Left lobe of liver (tissue), 2 donors: ENCODE measurements at regions not wholly inside any gene's neighbourhood (a gene's known extent, or its start where the extent isn't known, plus 50 kb on each side); places are given as distances from the start of the nearest gene placed in this dataset.
A peak's percentile ranks its signal among the peaks of the same experiment; 100 is the strongest.
"Not testable (repeated sequence)": the region's sequence is repeated elsewhere in the genome, so short reads cannot be mapped to it uniquely, and the experiment has no call there.

Experiments used
- ATAC-seq: fragments of 200-7000 bp; cut with Tn5 transposase; one replicate; pipeline ENCODE4 v1.9.1; 2020; ENCODE audit warnings: mild to moderate bottlenecking, moderate library complexity
- DNase-seq: peaks from one replicate; pipeline ENCODE4 v3.0.0-alpha.2; 2020; ENCODE audit warnings: low spot score
- donor health status: DM: no; HTN: no; CAD: no; lungs with moderate emphysema.
- donor health status: DM: no; HTN: yes; CAD: no.

DNA sequence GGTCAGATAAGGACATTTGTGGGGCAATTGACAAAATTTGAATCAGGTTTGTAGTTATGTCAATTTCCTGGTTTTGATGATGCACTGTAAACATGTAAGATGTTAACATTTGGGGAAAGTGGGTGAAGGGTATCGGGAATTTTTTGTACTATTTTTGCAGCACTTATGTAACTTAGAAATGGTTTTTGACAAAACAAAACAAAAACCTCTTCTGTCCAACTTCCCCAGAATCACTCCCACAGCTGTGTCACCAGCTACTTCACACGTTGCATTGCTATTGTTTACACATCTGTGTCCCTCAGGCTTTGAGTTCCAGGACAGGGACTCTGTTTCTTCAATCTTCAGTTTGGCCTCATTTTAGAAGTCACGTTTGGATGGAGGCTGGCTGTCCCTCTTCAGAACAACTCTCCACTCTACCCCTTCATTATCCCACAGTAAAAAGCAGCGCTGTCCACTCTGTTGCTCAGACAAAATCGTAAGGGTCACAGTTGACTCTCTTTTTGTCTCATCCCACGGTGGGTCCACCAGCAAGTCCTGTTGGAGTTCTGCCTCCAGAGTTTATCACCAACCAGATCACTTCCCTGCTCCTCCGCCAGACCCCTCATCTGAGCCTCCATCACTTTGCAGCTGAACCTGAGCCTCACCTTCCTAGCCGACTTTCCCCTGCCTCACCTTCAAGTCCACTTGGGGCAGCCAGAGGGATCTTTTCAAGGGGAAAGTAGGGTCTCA lies 63.2 kb downstream of the NENF start:
- DNase-seq = no peak
- no peak for ATAC-seq

DNA sequence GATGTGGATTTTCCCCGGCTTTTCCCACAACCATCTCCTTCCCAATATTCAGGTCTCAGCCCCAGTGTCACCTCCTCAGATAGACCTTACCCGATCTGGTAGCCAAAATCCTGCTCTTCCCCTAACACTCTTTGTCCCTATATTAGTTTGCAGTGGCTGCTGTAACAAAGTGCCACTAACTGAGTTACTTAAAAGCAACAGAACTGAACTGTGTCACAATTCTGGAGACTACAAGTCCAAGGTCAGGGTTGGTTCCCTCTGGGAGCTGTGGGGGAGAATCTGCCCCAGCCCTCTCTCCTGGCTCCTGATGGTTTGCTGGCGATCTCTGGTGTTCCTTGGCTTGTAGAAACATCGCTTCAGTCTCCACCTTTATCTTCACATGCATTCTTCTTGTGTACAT lies 64.0 kb downstream of the NENF start:
- DNase-seq (no peak), ATAC-seq (no peak)

DNA sequence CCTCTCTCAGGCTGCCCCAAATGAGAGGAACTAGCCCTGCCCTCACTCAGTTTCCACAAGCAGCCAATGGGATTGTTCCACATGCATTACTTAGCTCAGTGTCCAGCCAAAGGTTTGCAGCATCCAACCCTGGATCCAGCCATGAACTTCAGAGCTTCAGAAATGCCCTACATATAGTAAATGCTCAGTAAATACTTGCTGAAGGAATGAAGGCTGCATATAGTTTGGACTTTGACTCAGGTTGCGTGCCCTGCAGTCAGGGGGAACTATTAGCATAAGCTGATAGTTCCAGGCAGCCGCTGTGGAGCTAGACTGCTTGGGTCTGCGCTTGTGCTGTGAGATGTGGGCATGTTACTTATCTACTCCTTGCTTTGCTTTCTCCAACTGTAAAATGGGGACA lies 64.8 kb downstream of the NENF start:
- DNase-seq (no peak), ATAC-seq (no peak)

DNA sequence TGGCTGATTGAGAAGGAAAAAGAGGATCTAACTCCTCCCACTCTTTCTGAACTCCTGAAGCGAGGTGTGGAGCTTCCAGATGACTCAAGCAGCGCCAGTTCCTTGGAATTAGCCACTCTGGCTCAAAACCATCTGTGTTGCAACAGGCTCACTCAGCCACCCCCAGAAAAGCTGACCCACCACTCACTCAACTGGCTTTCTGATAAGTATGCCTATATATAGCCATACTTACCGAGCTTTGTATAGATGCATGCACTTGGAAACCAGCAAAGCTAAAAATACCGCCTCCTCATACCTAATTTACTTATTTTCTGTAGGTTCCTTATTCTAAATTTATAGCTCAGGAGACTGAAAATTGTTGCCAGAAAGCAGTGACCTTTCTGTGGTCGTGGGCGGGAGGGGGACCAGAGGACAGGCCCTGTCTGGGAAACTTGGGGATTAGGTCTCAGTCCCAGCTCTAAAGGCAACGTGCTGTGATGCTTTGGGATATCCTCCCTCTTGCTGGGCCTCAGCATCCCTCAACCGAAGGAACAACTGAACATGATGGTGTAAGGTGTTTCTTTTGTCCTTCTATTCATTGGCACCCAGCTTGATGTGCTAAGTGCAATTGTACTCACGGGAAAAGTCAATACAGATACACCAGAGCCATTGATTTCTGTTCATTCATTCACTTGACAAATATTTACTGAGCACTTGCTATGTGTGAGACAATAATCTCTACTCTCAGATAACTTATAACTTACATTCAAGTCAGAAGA lies 65.7 kb downstream of the NENF start:
- ATAC-seq = no peak
- no peak for DNase-seq

DNA sequence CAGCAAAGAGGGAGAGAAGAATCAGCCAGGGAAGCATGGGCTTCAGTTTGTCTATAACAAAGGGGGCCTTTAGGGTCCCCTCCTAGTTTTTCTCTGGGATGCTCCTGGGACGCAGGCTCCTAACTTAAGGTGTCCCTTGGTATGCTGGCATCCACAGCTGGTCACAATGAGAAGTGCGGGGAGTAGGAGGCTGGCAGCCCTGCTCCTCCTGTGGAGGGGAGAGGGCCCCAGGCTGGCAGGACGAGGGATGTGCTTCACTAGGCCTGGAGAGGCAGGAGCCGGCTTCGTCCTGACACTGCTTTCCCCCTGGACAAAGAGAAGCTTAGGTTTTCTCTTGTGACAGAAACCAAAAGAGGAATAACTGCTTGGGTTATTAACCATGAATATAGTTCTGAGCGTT lies 67.6 kb downstream of the NENF start:
- DNase-seq (no peak), ATAC-seq (no peak)

DNA sequence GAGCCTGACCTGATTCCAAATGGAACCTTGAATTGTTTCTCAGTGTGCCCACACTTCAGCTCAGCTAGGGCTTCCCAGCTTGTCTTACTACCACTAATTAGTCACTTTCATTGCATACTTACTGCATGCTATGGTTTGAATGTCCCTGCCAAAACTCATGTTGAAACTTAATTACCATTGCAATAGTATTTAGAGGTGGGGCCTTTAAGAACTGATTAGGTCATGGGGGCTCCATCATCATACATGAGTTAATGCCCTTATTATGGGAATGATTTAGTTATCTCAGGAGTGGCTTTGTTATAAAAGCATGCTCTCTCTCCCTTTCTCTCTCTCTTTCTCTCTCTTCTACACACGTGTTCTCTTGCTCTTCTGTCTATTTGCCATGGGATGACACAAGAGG lies 68.3 kb downstream of the NENF start:
- DNase-seq = no peak
- ATAC-seq = no peak

DNA sequence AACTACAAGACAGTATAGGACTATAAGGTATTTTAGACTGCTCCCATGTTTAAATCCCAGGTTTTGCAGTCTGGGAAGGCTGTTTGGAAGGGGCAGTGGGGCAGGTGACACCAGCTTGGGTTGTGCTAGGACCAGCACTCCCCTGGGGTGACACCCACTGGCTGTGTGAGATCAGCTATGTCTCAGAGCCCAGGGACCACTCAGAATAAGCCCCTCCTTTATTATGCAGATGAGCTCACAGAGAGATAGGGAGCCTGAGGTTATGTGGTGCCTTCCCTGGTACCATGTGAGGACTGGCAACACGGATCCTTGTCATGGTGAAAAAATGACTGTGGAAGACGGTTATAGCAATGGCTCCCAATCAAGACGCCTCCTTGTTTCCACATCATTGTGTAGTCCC lies 71.0 kb downstream of the NENF start:
- DNase-seq = no peak
- no peak for ATAC-seq

DNA sequence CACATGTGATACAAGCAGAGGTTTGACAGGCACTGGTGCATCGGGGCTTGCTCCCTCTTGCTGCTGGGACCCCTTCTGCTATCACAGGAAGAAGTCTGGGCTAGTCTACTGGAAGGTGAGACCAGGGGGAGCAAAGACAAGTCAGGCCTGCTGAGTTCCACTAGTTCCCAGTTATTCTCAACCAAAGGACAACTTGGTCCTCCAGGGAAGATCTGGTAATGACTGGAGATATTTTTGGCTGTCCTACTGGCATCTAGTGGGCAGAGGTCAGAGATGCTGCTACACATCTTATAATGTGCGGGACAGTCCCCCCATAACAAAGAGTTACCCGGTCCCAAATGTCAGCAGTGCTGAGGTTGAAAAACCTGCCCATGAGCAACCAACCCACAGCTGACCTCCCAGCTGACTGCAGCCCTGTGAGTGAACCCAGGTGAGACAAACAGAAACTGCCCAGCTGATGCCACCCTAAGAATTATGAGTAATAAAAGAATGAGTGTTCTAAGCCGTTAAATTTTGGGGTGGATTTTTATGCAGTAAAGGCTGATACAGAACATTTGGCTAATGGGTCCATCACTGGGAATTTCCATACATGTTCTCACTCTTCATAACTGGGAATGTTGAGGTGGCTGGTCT lies 71.6 kb downstream of the NENF start:
- no peak for ATAC-seq
- no peak for DNase-seq

DNA sequence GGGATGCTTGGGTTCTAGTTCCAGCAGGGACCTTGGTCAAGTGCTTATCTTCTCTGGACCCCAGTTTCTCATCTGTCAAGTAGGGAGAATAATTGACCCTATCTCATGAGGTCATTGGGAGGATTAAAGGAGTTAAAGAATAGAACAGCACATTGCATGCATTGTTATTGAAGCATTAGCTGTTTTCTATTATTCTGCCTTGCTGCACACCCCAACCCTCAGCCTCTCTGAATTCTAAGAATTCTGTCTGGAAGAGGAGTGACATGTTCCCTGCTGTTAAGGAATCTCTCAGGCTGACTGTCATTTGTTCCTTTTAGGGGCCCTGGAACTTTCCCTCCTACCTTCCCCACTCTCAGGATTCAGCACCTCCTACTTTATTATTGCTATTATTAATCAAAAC lies 73.9 kb downstream of the NENF start:
- DNase-seq = no peak
- no peak for ATAC-seq

DNA sequence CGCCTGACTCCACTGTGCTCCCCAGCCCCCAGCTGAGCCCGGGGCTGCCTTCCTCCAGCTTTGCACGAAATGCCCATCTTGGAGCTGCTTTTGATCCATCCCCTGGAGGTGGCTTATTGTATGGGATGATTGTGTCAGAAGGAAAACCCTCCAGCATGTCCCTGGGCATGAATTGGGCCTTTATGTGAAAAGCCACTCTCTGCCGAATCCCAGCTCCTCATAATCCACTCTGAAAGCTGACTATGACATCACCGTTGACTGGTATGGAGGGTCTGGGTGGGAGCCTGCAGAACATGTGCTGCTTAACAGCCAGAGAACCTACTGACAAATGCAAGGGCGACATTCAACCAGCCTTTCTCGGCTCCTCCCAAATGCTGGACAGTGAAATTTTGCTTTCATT lies 74.6 kb downstream of the NENF start:
- ATAC-seq = no peak
- DNase-seq = no peak

DNA sequence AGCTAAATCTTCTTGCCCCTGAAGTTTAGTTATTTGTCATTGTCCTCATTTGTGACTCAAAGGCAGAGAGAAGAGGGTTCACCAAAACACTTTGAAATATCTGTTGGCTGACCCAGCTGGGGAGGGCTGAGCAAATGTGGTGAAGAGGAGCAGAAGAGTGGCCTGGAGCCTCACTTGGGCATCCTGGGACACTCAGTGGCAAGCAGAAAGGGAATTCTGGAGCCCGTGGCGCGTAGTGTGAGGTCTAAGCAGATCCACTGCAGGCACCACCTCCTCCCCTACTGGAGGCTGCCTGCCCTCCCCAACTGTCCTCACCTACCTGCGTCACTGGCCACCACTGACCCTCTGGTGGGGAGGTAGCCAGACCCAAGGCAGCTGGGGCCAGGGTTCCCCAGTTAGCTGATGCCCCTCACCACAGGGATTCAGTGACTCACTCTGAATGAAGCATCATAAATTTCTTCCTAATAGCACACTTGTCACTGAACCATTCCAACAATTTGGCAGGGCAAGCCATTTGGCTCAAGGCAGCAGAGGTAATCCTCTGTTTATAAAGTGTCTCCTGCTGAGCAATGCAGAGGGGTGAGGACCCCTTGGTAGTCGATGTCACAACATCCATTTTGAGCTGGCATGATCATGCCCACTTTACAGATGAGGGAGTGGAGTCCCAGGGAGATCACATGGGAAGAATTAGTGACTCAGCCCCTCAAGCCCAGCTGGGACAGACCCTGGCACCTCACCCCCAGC lies 80.3 kb downstream of the NENF start:
- no peak for ATAC-seq
- no peak for DNase-seq

DNA sequence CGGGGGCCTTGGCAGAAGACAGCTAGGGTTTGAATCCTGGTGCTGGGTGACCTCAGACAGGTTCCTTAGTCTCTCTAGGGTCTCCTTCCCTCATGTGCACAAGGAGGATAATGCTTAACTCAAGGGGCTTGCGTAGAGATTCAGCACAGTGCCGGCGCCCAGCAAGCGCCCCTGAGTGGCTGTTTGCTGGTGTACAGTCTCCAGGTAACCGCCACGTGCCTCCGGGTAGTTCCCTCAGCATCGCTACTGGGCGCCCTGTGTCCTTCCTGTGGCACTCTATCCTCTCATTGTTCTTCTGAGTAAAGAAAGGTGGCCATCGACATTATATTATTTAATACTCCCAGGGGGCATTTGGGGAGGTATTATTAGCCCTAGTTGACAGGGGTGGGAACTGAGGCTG lies 80.9 kb downstream of the NENF start:
- DNase-seq (no peak), ATAC-seq (no peak)

DNA sequence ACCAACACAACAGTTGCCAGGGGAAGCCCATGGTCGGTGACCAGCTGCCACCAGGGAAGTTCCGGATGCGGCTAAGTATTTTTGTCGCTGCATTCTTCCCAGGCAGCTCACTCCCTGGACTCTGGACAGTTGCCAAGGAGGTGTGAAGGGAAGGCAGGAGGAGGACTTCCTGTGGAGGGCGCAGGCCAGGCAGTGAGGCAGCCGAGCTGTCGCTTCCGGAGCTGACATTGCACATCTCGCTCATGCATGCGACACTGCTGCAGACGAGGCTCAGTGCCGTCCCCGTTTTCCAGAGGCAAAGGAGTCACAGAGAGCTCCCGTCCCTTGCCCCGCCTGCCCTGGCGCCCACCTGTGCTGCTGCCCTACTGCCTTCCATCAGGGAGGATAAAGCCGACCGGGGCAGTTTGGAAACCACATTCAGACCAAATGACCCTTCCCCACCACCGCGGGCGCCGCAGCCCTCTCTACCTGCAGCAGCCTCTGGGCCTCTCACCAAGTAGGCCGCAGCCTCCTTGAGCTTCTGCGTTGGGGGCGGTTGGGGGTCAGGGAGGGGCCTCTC lies 81.4 kb downstream of the NENF start:
- no peak for ATAC-seq
- no peak for DNase-seq

DNA sequence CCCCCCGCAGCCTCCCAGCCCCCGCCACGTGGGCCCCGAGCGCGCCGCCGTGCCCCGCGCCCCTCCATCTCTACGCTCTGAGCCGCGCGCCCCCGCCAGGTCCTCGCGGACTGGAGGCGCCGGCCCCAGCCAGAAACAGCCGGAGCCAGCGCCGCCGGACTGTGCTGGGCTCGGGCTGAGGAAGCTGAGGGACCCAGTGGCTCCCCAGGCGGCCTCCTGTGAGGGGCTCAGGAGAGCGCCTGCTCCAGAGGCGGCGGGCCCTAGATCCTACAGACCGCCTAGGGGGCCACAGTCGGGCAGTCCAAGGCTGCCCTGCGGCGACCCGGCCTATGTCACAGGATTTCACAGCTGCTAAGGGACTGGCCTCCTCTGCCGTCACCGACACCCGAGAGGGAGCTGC lies 82.1 kb downstream of the NENF start:
- no peak for DNase-seq
- ATAC-seq = no peak

DNA sequence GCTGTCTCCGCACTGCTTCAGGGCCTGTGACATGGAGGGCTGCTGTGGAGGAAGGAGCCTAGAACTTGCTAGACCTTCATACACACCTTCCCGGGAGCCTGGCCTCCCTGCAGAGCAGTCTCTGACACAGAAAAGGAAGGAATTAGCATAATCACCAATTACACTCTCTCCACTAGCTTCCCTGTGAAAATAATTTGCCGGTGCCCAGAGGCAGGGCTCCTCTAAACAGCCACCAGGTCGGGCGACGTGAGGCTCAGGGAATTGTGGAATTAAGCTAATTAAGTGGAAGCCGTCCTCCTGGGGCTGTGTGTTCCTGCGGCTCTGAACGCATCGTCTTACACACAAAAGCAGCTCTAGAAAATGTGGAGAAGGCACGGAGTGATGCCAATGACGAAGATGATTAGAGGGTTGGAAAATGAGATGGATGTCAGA lies 82.6 kb downstream of the NENF start:
- ATAC-seq = no peak

DNA sequence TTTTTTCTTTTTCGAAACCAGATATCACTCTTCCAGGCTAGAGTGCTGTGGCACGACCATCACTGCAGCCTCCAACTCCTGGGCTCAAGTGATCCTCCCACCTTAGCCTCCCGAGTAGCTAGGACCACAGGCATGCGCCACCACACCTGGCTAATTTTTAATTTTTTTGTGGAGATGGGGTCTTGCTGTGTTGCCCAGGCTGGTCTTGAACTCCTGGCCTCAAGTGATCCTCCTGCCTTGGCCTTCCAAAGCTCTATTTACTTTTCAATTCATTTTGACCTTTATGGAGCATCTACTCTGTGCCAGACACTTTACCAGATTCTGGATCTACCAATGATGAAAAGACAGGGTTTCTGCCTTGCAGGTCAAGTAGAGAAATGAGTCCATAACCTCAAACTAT lies 83.3 kb downstream of the NENF start:
- ATAC-seq, DNase-seq: not testable (repeated sequence)

More for the DNA sequence above, 82.6 kb downstream of the NENF start:
- no peak for DNase-seq

DNA sequence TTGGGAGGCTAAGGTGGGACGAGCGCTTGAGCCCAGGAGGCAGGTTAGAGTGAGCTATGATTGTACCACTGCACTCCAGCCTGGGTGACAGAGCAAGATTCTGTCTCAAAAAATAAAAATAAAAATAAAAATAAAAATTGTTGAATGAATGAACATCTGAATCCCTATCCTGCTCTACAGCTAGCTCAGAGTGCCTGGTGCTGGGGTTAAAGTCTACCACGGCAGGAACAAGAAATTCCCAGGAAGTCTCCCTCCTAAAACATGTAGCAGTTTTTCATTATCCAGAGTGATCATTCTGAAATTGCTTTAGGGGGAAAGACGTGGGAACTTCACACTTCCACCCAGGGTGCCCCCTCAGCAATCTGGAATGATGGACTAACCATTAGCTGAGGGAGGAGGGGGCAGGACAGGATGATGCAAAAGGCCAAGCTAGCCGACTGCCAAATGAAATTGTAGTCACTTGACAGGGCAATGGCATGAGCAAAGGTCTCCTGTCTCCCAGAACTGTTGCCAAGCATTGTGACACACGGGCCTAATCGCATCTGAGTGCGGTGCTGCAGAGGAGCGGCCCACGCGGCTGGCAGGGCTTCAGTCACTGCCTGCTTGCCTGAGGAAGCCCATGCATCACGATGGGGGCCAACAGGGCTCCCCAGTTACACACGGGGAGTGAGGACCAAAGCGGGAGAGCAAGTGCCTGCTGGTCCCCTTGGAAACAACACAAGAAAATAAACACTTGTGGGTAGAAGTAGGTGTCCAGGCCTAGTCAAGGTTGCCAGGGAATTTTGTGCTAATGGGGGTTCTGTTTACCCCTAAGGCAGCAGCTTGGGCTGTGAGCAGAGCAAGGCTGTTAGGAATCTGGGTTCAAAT lies 85.7 kb downstream of the NENF start:
- DNase-seq = peak; percentile 96
- peak; percentile 95 for ATAC-seq

DNA sequence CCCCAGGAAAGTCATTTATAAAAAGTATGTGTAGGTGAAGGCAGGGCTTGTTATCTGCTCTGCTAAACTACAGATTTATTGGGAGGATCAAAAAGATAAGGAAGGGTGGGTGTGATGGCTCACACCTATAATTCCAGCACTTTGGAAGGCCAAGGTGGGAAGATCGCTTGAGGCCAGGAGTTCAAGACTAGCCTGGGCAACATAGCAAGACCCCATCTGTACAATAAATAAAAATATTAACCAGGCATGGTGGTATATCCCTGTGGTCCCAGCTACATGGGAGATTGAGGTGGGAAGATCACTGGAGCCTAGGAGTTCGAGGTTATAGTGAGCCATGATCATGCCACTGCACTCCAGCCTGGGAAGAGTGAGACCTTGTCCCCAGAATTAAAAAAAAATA lies 86.4 kb downstream of the NENF start:
- DNase-seq (no peak), ATAC-seq (no peak)

DNA sequence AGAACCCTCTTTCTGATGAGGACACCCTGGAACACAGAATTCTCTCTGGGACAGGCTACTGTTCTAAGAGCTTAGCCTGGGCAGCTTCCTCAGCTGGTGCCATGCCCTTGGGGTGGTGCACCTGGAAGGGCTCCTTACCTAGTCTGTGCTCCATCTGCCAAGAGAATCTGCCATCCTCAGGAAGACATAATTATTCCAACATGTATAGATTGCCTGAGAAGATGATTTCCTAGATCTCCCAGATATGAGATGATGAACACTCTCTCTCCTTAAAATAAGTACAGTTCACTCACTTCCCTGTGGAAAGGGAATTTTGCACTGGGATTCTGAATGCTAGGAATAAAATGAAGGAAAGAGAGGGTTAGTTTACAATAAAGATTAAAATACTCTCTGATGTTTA lies 87.6 kb downstream of the NENF start:
- no peak for DNase-seq

DNA sequence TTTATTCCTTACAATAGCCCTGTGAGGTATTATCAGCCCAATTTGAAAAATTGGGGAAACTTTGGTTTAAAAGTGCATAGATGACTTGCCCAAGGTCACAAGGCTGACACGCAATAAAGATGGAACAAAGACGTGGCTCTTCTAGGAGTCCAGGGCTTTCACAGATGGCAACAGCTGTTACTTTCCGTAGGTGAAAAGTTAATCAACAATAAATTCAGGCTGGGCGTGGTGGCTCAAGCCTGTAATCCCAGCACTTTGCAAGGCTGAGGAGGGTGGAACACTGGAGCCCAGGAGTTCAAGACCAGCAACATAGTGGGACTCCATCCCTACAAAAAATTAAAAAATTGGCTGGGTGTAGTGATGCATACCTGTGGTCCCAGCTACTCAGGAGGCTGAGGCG lies 87.8 kb upstream of the ATF3 start:
- DNase-seq = no peak
- ATAC-seq = no peak

More for the DNA sequence above, 87.6 kb downstream of the NENF start:
- no peak for ATAC-seq
